ENCODE measurements at regions not wholly inside any gene's neighbourhood (a gene's known extent, or its start where the extent isn't known, plus 50 kb on each side); places are given as distances from the start of the nearest gene placed in this dataset.

DNA sequence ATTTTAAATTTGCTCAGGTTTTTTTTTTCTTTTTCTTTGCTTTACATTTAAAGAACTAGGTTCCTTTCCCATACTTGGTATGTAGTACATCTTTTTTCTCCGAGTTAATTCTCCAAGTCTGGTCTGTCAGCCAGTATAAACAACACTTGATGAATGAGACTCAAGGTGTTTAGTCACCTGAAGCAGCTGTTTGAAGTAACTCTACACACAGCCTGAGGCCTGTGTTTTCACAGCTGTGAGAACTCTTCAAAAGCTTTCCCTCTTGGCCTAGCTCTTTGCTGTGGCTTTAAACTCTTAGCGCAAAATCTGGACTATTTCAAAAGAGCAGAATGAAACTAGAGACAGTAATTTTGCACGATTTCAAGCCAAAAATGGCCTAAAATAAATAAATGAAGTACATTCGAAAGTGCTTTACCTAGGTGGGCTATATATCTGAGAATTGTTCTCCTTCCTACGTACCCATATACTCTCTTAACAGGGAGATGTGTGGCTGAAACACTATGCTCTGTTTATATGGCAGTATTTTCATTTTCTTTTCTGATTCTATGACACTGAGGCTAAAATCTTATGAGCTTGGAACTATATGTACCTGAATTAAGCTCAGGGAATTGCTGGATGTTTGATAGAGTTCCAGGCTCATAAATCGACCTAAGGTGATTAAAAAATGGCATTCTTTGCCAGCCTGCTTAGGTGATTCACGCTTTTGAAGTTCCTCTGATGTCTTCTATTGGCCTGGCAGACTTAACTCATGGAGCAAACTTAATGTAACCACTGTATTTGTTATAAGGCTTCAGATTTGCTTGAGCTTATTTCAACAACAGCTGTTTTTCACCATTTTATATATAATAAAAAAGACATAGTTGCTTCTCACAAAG, 1044.1 kb upstream of the ZEB2 start:
- H3K4me3 ChIP-seq = no peak overlapping the region
- DNase-seq = no peak
- no peak overlapping the region for H3K27ac ChIP-seq
- intact Hi-C loops (cut with DNase I) = no loop called here
- H3K9me3 ChIP-seq = no peaks in the 10 kb centered on the region
- TF ChIP-seq, protein P1, sequence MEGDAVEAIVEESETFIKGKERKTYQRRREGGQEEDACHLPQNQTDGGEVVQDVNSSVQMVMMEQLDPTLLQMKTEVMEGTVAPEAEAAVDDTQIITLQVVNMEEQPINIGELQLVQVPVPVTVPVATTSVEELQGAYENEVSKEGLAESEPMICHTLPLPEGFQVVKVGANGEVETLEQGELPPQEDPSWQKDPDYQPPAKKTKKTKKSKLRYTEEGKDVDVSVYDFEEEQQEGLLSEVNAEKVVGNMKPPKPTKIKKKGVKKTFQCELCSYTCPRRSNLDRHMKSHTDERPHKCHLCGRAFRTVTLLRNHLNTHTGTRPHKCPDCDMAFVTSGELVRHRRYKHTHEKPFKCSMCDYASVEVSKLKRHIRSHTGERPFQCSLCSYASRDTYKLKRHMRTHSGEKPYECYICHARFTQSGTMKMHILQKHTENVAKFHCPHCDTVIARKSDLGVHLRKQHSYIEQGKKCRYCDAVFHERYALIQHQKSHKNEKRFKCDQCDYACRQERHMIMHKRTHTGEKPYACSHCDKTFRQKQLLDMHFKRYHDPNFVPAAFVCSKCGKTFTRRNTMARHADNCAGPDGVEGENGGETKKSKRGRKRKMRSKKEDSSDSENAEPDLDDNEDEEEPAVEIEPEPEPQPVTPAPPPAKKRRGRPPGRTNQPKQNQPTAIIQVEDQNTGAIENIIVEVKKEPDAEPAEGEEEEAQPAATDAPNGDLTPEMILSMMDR (IDR thresholded peaks at IDR 0.05) = no peak
- TF ChIP-seq EP300 (IDR thresholded peaks at IDR 0.05) (no peak), POLR2AphosphoS5 (IDR thresholded peaks at IDR 0.05) (peak in 1 of 4 donors; percentile 42)
- no peaks in the 10 kb centered on the region for H3K27me3 ChIP-seq
- 60 to 68% methylated on average over 7 of the region's 7 CpGs for WGBS, 2 donors
- H3K36me3 ChIP-seq = no peaks in the 10 kb centered on the region
- peaks cover 0 to 12% (median 2%) of the 10 kb centered on the region in 4 donors for H3K4me1 ChIP-seq

DNA sequence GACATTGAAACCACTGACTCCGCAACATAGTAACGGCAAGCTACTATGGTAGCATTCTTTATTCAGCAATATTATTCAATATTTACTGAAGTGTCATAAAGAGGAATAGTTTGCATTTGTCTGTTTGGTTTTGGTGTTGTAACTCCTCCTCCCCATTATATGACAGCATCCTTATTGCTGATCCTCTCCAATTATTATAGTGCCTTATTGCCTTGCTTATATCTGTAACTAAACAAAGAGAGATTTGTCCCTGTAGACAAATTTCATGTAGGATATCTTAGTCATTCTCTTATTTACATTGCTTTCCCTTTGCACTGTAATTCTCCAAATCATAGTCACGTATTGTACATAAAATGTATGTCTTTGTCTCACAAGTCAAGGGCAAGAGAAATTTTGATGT, 1041.2 kb upstream of the ZEB2 start:
- no peaks in the 10 kb centered on the region for H3K27me3 ChIP-seq
- H3K27ac ChIP-seq = no peak overlapping the region
- DNase-seq = no peak
- TF ChIP-seq EP300 (IDR thresholded peaks at IDR 0.05) (no peak), POLR2A (IDR thresholded peaks at IDR 0.05) (no peak), POLR2AphosphoS5 (IDR thresholded peaks at IDR 0.05) (no peak)
- TF ChIP-seq, protein P1 (IDR thresholded peaks at IDR 0.05) = no peak
- no peaks in the 10 kb centered on the region for H3K36me3 ChIP-seq
- intact Hi-C loops (cut with DNase I) = no loop called here
- peaks cover 0 to 12% (median 2%) of the 10 kb centered on the region in 4 donors for H3K4me1 ChIP-seq
- H3K4me3 ChIP-seq = no peak overlapping the region
- WGBS, 2 donors = 28 to 77% methylated on average over 3 of the region's 3 CpGs
- H3K9me3 ChIP-seq = no peaks in the 10 kb centered on the region

DNA sequence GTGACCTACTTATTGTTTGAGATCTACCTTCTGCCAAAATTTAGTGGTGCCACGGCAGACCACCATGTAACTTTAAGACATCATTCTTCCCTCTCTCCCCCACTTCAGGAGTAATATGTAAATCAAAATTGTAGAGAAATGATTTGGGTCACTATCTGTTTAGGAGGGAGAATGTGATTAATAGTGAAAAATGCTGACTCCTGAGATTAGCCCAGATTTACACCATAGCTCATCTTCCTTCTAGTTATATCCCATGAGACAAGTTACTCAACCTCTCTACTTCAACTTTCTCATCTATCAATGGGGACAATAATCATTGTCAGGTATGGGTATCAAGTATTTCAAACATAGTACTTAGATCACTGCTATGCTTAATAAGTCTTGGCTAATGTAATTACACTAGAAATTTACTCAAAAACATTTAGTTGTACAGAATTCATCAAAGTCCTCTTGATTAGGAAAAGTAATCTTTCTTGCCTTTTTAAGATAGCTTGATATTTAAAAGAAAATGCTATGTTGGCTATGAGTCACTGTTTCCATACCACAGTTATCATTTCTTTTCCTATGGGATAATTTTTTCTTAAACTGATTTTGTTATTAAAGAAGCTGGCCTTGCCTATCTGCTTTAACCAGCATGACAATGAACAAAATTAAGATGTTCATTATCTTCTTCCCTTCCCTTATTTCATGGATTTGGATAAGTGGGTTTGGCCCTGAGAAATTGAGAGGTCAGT, 1038.9 kb upstream of the ZEB2 start:
- no peak for TF ChIP-seq EP300 (IDR thresholded peaks at IDR 0.05)
- TF ChIP-seq, protein P1 (IDR thresholded peaks at IDR 0.05) = no peak
- no peak for TF ChIP-seq POLR2A (IDR thresholded peaks at IDR 0.05)
- no peak for TF ChIP-seq POLR2AphosphoS5 (IDR thresholded peaks at IDR 0.05)
- Histone ChIP-seq H3K4me1 (peaks cover 0 to 2% (median 1%) of the 10 kb centered on the region in 4 donors), H3K9me3 (no peaks in the 10 kb centered on the region), H3K4me3 (no peak overlapping the region), H3K27ac (no peak overlapping the region), H3K27me3 (no peaks in the 10 kb centered on the region), H3K36me3 (no peaks in the 10 kb centered on the region)
- intact Hi-C loops (cut with DNase I) = no loop called here
- DNase-seq = no peak
- WGBS, 2 donors = 82 to 83% methylated on average over 1 of the region's 1 CpG

DNA sequence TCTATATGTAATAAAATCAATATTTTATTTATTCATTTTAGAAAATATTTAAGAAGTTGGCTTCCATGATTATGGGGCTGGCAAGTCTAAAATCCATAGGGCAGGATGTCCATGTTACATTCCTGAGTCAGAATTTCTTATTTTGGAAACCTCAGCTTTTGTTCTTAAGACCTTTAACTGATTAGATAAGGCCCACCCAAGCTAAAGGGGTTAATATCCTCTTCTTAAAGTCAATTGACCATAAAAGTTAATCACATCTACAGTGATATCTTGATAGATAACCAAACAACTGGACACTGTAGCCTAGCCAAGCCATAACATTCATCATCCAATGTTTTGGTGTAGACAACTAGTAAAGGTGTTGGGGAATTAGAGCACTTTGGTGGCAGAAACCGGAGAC, 1035.4 kb upstream of the ZEB2 start:
- H3K36me3 ChIP-seq = no peaks in the 10 kb centered on the region
- intact Hi-C loops (cut with DNase I) = no loop called here
- TF ChIP-seq POLR2A (IDR thresholded peaks at IDR 0.05) (no peak), EP300 (IDR thresholded peaks at IDR 0.05) (no peak), POLR2AphosphoS5 (IDR thresholded peaks at IDR 0.05) (no peak)
- TF ChIP-seq, protein P1 (IDR thresholded peaks at IDR 0.05) = no peak
- no peak overlapping the region for H3K4me3 ChIP-seq
- H3K9me3 ChIP-seq = no peaks in the 10 kb centered on the region
- no peak for DNase-seq
- WGBS, 2 donors = 84 to 94% methylated on average over 1 of the region's 1 CpG
- H3K4me1 ChIP-seq = no peaks in the 10 kb centered on the region
- H3K27me3 ChIP-seq = no peaks in the 10 kb centered on the region
- no peak overlapping the region for H3K27ac ChIP-seq

Measured in sigmoid colon (tissue), 6 donors.